ENCODE measurements at regions not wholly inside any gene's neighbourhood (a gene's known extent, or its start where the extent isn't known, plus 50 kb on each side); places are given as distances from the start of the nearest gene placed in this dataset.

GRCh38 chr17:14604591-14605266, 303.8 kb downstream of the HS3ST3B1 start:
- no peak for DNase-seq (ENCODE audit: low spot score)
- H3K27ac ChIP-seq = no peak overlapping the region
- TF ChIP-seq CTCF (IDR thresholded peaks at IDR 0.05) = no peak
- no peak overlapping the region for H3K4me3 ChIP-seq

- no peak for DNase-seq (ENCODE audit: low spot score)
- Histone ChIP-seq H3K27ac (no peak overlapping the region), H3K4me3 (no peak overlapping the region)
- no peak for TF ChIP-seq CTCF (IDR thresholded peaks at IDR 0.05)
Observed at GRCh38 chr17:14596224-14596623, 295.3 kb downstream of the HS3ST3B1 start.

- no peak for DNase-seq (ENCODE audit: low spot score)
- Histone ChIP-seq H3K27ac (no peak overlapping the region), H3K4me3 (no peak overlapping the region)
- TF ChIP-seq CTCF (IDR thresholded peaks at IDR 0.05) = no peak
Observed at GRCh38 chr17:14595656-14596055, 294.8 kb downstream of the HS3ST3B1 start.

GRCh38 chr17:14594690-14595089, 293.8 kb downstream of the HS3ST3B1 start:
- no peak for TF ChIP-seq CTCF (IDR thresholded peaks at IDR 0.05)
- Histone ChIP-seq H3K27ac (no peak overlapping the region), H3K4me3 (no peak overlapping the region)
- DNase-seq (ENCODE audit: low spot score) = no peak

- H3K4me3 ChIP-seq = no peak overlapping the region
- no peak for TF ChIP-seq CTCF (IDR thresholded peaks at IDR 0.05)
- H3K27ac ChIP-seq = no peak overlapping the region
- no peak for DNase-seq (ENCODE audit: low spot score)
Observed at GRCh38 chr17:14593956-14594355, 293.1 kb downstream of the HS3ST3B1 start.

GRCh38 chr17:14590459-14591250, 289.8 kb downstream of the HS3ST3B1 start:
- no peak for TF ChIP-seq CTCF (IDR thresholded peaks at IDR 0.05)
- no peak overlapping the region for H3K4me3 ChIP-seq
- H3K27ac ChIP-seq = no peak overlapping the region
- no peak for DNase-seq (ENCODE audit: low spot score)

- Histone ChIP-seq H3K4me3 (no peak overlapping the region), H3K27ac (no peak overlapping the region)
- no peak for DNase-seq (ENCODE audit: low spot score)
- no peak for TF ChIP-seq CTCF (IDR thresholded peaks at IDR 0.05)
Observed at GRCh38 chr17:14585099-14585498, 284.2 kb downstream of the HS3ST3B1 start.
